Astrocyte (in vitro differentiated cells and primary cell): ENCODE measurements at regions not wholly inside any gene's neighbourhood (a gene's known extent, or its start where the extent isn't known, plus 50 kb on each side); places are given as distances from the start of the nearest gene placed in this dataset.

Experiments
- DNase-seq: peaks from one replicate; pipeline ENCODE4 v3.0.0-alpha.2; 2010; ENCODE audit warnings: low read depth
- FAIRE-seq: peaks from 2 replicates; lab custom pipeline; 2011; peaks lifted over from hg19 to GRCh38; lab: Jason Lieb, UNC
- H2AFZ ChIP-seq: 2 replicates; pipeline ENCODE4 v1.6.0; 2012; ENCODE audit warnings: low read depth, low read length, inconsistent platforms
- H3K27ac ChIP-seq: 2 replicates; pipeline ENCODE4 v1.5.1; 2011; ENCODE audit warnings: low read depth, low read length, inconsistent platforms
- H3K27me3 ChIP-seq: 2 replicates; pipeline ENCODE4 v1.6.0; 2011; ENCODE audit warnings: low read length, inconsistent platforms; ENCODE audit not compliant: insufficient read depth
- H3K36me3 ChIP-seq: 2 replicates; pipeline ENCODE4 v1.5.1; 2011; ENCODE audit warnings: low read length, inconsistent platforms; ENCODE audit not compliant: insufficient read depth
- H3K4me1 ChIP-seq: 2 replicates; pipeline ENCODE4 v1.5.1; 2011; ENCODE audit warnings: low read length, inconsistent platforms; ENCODE audit not compliant: insufficient read depth
- H3K4me2 ChIP-seq: 2 replicates; pipeline ENCODE4 v1.6.0; 2012; ENCODE audit warnings: low read length, inconsistent platforms
- H3K4me3 ChIP-seq: 2 replicates; pipeline ENCODE4 v1.5.1; 2011; ENCODE audit warnings: low read depth, mild to moderate bottlenecking, low read length, inconsistent platforms; ENCODE audit not compliant: insufficient read depth
- H3K79me2 ChIP-seq: 2 replicates; pipeline ENCODE4 v1.6.0; 2012; ENCODE audit warnings: mild to moderate bottlenecking, low read length, inconsistent platforms; ENCODE audit not compliant: insufficient read depth
- H3K9ac ChIP-seq: 2 replicates; pipeline ENCODE4 v1.6.0; 2012; ENCODE audit warnings: mild to moderate bottlenecking, low read length, inconsistent platforms
- H3K9me3 ChIP-seq: 2 replicates; pipeline ENCODE4 v1.5.1; 2012; ENCODE audit warnings: low read depth, mild to moderate bottlenecking, low read length, inconsistent platforms; ENCODE audit not compliant: insufficient read depth
- H4K20me1 ChIP-seq: 2 replicates; pipeline ENCODE4 v1.6.0; 2012; ENCODE audit warnings: low read length, inconsistent platforms; ENCODE audit not compliant: insufficient read depth
- H3K27ac Mint-ChIP-seq: one replicate; pipeline ENCODE4 v1.8.0; 2021; ENCODE audit warnings: mild to moderate bottlenecking, mixed read lengths; ENCODE audit not compliant: unreplicated experiment
- H3K27me3 Mint-ChIP-seq: one replicate; pipeline ENCODE4 v1.8.0; 2021; ENCODE audit warnings: low read depth, mixed read lengths; ENCODE audit not compliant: unreplicated experiment
- H3K36me3 Mint-ChIP-seq: one replicate; pipeline ENCODE4 v1.8.0; 2021; ENCODE audit warnings: low read depth, mixed read lengths; ENCODE audit not compliant: unreplicated experiment
- H3K4me1 Mint-ChIP-seq: one replicate; pipeline ENCODE4 v1.8.0; 2021; ENCODE audit warnings: low read depth, mixed read lengths; ENCODE audit not compliant: unreplicated experiment
- H3K4me3 Mint-ChIP-seq: one replicate; pipeline ENCODE4 v1.8.0; 2021; ENCODE audit warnings: mild to moderate bottlenecking, moderate library complexity, mixed read lengths; ENCODE audit not compliant: unreplicated experiment
- H3K9me3 Mint-ChIP-seq: one replicate; pipeline ENCODE4 v1.8.0; 2021; ENCODE audit warnings: mild to moderate bottlenecking, mixed read lengths; ENCODE audit not compliant: unreplicated experiment
- CTCF ChIP-seq: IDR thresholded peaks from 2 replicates; pipeline ENCODE4 v1.5.1; 2011; ENCODE audit warnings: low read depth, mild to moderate bottlenecking, inconsistent platforms, low read length, moderate library complexity; ENCODE audit not compliant: insufficient read depth
- EZH2 ChIP-seq: IDR thresholded peaks from 2 replicates; pipeline ENCODE4 v1.6.1; 2012; ENCODE audit warnings: mild to moderate bottlenecking, low read length, inconsistent platforms; ENCODE audit not compliant: insufficient read depth

GRCh38 chr17:71398025-71398424, 722.8 kb upstream of the SOX9 start:
- Mint-ChIP-seq H3K9me3 (no peaks in the 10 kb centered on the region), H3K27me3 (no peaks in the 10 kb centered on the region), H3K36me3 (no peaks in the 10 kb centered on the region), H3K27ac (no peak overlapping the region), H3K4me1 (peaks cover 4% of the 10 kb centered on the region), H3K4me3 (no peak overlapping the region)
- no peak overlapping the region for H3K27ac ChIP-seq
- no peak for DNase-seq
- H3K4me1 ChIP-seq, result no peaks in the 10 kb centered on the region
- H3K79me2 ChIP-seq, result no peaks in the 10 kb centered on the region
- H3K9me3 ChIP-seq, result no peaks in the 10 kb centered on the region
- H3K9ac ChIP-seq, result no peak overlapping the region
- no peak overlapping the region for H3K4me3 ChIP-seq
- H3K4me2 ChIP-seq, result no peak overlapping the region
- no peaks in the 10 kb centered on the region for H3K27me3 ChIP-seq
- no peaks in the 10 kb centered on the region for H3K36me3 ChIP-seq
- no peak for FAIRE-seq
- no peaks in the 10 kb centered on the region for H4K20me1 ChIP-seq
- H2AFZ ChIP-seq, result no peak overlapping the region
- no peak for TF ChIP-seq EZH2
- TF ChIP-seq CTCF, result no peak

- peaks cover 4% of the 10 kb centered on the region for H3K4me1 Mint-ChIP-seq
- no peak for FAIRE-seq
- Histone ChIP-seq H3K4me2 (peak overlapping the region; percentile 31), H3K4me1 (no peaks in the 10 kb centered on the region), H2AFZ (peak overlapping the region; percentile 50), H3K9ac (no peak overlapping the region), H3K36me3 (no peaks in the 10 kb centered on the region), H4K20me1 (no peaks in the 10 kb centered on the region), H3K79me2 (no peaks in the 10 kb centered on the region), H3K9me3 (no peaks in the 10 kb centered on the region), H3K27ac (no peak overlapping the region), H3K4me3 (no peak overlapping the region), H3K27me3 (no peaks in the 10 kb centered on the region)
- H3K4me3 Mint-ChIP-seq, result no peak overlapping the region
- DNase-seq, result peak; percentile 67
- no peaks in the 10 kb centered on the region for H3K9me3 Mint-ChIP-seq
- no peak for TF ChIP-seq EZH2
- TF ChIP-seq CTCF, result no peak
- no peaks in the 10 kb centered on the region for H3K36me3 Mint-ChIP-seq
- no peaks in the 10 kb centered on the region for H3K27me3 Mint-ChIP-seq
- H3K27ac Mint-ChIP-seq, result no peak overlapping the region
Observed at GRCh38 chr17:71398800-71399219, 722.0 kb upstream of the SOX9 start.

- Histone ChIP-seq H3K27me3 (no peaks in the 10 kb centered on the region), H3K27ac (no peak overlapping the region), H3K4me2 (peak overlapping the region; percentile 31), H3K79me2 (no peaks in the 10 kb centered on the region), H3K36me3 (no peaks in the 10 kb centered on the region), H4K20me1 (no peaks in the 10 kb centered on the region), H3K9ac (no peak overlapping the region), H3K9me3 (no peaks in the 10 kb centered on the region), H3K4me3 (no peak overlapping the region), H3K4me1 (no peaks in the 10 kb centered on the region), H2AFZ (peak overlapping the region; percentile 50)
- FAIRE-seq, result no peak
- DNase-seq, result no peak
- TF ChIP-seq EZH2 (no peak), CTCF (no peak)
- Mint-ChIP-seq H3K27me3 (no peaks in the 10 kb centered on the region), H3K27ac (no peak overlapping the region), H3K4me3 (no peak overlapping the region), H3K4me1 (peaks cover 4% of the 10 kb centered on the region), H3K36me3 (no peaks in the 10 kb centered on the region), H3K9me3 (no peaks in the 10 kb centered on the region)
Observed at GRCh38 chr17:71399221-71399620, 721.6 kb upstream of the SOX9 start.
